ENCODE measurements at regions not wholly inside any gene's neighbourhood (a gene's known extent, or its start where the extent isn't known, plus 50 kb on each side); places are given as distances from the start of the nearest gene placed in this dataset.
"Not testable (repeated sequence)": the region's sequence is repeated elsewhere in the genome, so short reads cannot be mapped to it uniquely, and the experiment has no call there.

DNA sequence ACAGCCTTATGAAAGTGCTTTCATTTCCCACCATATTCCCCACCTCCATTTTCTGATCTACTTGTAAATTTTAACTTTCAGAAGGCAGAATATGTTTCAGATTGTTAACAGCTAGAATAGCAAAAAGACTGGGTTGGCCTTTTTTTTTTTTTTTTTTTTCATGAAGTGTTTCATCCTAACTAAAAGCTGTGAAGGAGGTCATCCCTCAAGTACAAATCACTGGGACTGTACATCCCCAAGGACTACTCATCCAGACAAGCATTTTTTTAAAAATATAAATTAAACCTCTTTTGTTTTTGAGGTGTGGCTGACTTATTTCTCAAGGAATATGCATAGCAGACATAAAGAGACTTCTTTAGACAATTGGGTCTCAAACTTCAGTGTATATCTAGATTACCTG is 542.1 kb upstream of the TUSC1 start:
- no peaks in the 10 kb centered on the region for H3K36me3 Mint-ChIP-seq (ENCODE audit: unreplicated experiment)

GRCh38 chr9:26219961-26220360 is 541.7 kb upstream of the TUSC1 start:
- DNase-seq (ENCODE audit: extremely low spot score, unreplicated experiment): no peak
- Mint-ChIP-seq H3K27me3 (ENCODE audit: unreplicated experiment) (no peaks in the 10 kb centered on the region), H3K4me1 (ENCODE audit: unreplicated experiment) (peaks cover 14% of the 10 kb centered on the region), H3K36me3 (ENCODE audit: unreplicated experiment) (no peaks in the 10 kb centered on the region), H3K9me3 (ENCODE audit: unreplicated experiment) (no peaks in the 10 kb centered on the region), H3K4me3 (ENCODE audit: unreplicated experiment) (no peak overlapping the region), H3K27ac (ENCODE audit: unreplicated experiment) (peak overlapping the region; percentile 29)
- TF ChIP-seq, protein P1, sequence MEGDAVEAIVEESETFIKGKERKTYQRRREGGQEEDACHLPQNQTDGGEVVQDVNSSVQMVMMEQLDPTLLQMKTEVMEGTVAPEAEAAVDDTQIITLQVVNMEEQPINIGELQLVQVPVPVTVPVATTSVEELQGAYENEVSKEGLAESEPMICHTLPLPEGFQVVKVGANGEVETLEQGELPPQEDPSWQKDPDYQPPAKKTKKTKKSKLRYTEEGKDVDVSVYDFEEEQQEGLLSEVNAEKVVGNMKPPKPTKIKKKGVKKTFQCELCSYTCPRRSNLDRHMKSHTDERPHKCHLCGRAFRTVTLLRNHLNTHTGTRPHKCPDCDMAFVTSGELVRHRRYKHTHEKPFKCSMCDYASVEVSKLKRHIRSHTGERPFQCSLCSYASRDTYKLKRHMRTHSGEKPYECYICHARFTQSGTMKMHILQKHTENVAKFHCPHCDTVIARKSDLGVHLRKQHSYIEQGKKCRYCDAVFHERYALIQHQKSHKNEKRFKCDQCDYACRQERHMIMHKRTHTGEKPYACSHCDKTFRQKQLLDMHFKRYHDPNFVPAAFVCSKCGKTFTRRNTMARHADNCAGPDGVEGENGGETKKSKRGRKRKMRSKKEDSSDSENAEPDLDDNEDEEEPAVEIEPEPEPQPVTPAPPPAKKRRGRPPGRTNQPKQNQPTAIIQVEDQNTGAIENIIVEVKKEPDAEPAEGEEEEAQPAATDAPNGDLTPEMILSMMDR (IDR thresholded peaks at IDR 0.05): no peak

More for the DNA sequence above, 542.1 kb upstream of the TUSC1 start:
- Mint-ChIP-seq H3K4me1 (ENCODE audit: unreplicated experiment) (peaks cover 14% of the 10 kb centered on the region), H3K9me3 (ENCODE audit: unreplicated experiment) (no peaks in the 10 kb centered on the region), H3K4me3 (ENCODE audit: unreplicated experiment) (no peak overlapping the region), H3K27me3 (ENCODE audit: unreplicated experiment) (no peaks in the 10 kb centered on the region), H3K27ac (ENCODE audit: unreplicated experiment) (no peak overlapping the region)
- TF ChIP-seq, protein P1 (IDR thresholded peaks at IDR 0.05): no peak
- no peak for DNase-seq (ENCODE audit: extremely low spot score, unreplicated experiment)

- no peak for DNase-seq (ENCODE audit: extremely low spot score, unreplicated experiment)
- Mint-ChIP-seq H3K4me3 (ENCODE audit: unreplicated experiment) (no peak overlapping the region), H3K36me3 (ENCODE audit: unreplicated experiment) (no peaks in the 10 kb centered on the region), H3K27ac (ENCODE audit: unreplicated experiment) (no peak overlapping the region), H3K9me3 (ENCODE audit: unreplicated experiment) (no peaks in the 10 kb centered on the region), H3K4me1 (ENCODE audit: unreplicated experiment) (peaks cover 12% of the 10 kb centered on the region), H3K27me3 (ENCODE audit: unreplicated experiment) (no peaks in the 10 kb centered on the region)
- TF ChIP-seq, protein P1 (IDR thresholded peaks at IDR 0.05): no peak
Observed at GRCh38 chr9:26216702-26217101, 538.5 kb upstream of the TUSC1 start.

GRCh38 chr9:26214713-26215444 is 536.6 kb upstream of the TUSC1 start:
- H3K4me3 Mint-ChIP-seq (ENCODE audit: unreplicated experiment); H3K27me3 Mint-ChIP-seq (ENCODE audit: unreplicated experiment); H3K36me3 Mint-ChIP-seq (ENCODE audit: unreplicated experiment); H3K27ac Mint-ChIP-seq (ENCODE audit: unreplicated experiment); DNase-seq (ENCODE audit: extremely low spot score, unreplicated experiment); H3K9me3 Mint-ChIP-seq (ENCODE audit: unreplicated experiment): not testable (repeated sequence)
- H3K4me1 Mint-ChIP-seq (ENCODE audit: unreplicated experiment): peaks cover 13% of the 10 kb centered on the region

- Mint-ChIP-seq H3K4me3 (ENCODE audit: unreplicated experiment) (peak overlapping the region; percentile 40), H3K27me3 (ENCODE audit: unreplicated experiment) (no peaks in the 10 kb centered on the region), H3K4me1 (ENCODE audit: unreplicated experiment) (peaks cover 16% of the 10 kb centered on the region), H3K36me3 (ENCODE audit: unreplicated experiment) (no peaks in the 10 kb centered on the region), H3K27ac (ENCODE audit: unreplicated experiment) (peak overlapping the region; percentile 43), H3K9me3 (ENCODE audit: unreplicated experiment) (no peaks in the 10 kb centered on the region)
- no peak for DNase-seq (ENCODE audit: extremely low spot score, unreplicated experiment)
- TF ChIP-seq, protein P1 (IDR thresholded peaks at IDR 0.05): no peak
Observed at GRCh38 chr9:26210338-26210851, 532.2 kb upstream of the TUSC1 start.

Measured in osteocyte (in vitro differentiated cells).